ENCODE measurements at regions not wholly inside any gene's neighbourhood (a gene's known extent, or its start where the extent isn't known, plus 50 kb on each side); places are given as distances from the start of the nearest gene placed in this dataset.

GRCh38 chr6:78770765-78771164 is 96.6 kb upstream of the IRAK1BP1 start:
- no peak for TF ChIP-seq ZNF629 (tag by site-specific recombination; IDR thresholded peaks at IDR 0.05)
- no peak for TF ChIP-seq CTCF (tag by site-specific recombination; IDR thresholded peaks at IDR 0.05)
- no peak for TF ChIP-seq ZBTB26 (tag by site-specific recombination; optimal IDR thresholded peaks at IDR 0.05)
- TF ChIP-seq ZNF660 (tag by site-specific recombination; IDR thresholded peaks at IDR 0.05) = no peak
- no peak for TF ChIP-seq ZSCAN18 (tag by site-specific recombination; IDR thresholded peaks at IDR 0.05)
- no peak for TF ChIP-seq FEZF1 (tag by site-specific recombination; IDR thresholded peaks at IDR 0.05)
- TF ChIP-seq ZNF510 (tag by site-specific recombination; IDR thresholded peaks at IDR 0.05; ENCODE audit: insufficient replicate concordance) = no peak
- no peak for TF ChIP-seq HOXA7 (CRISPR knock-in tag; IDR thresholded peaks at IDR 0.05; ENCODE audit: borderline replicate concordance)
- TF ChIP-seq ZNF416 (tag by site-specific recombination; IDR thresholded peaks at IDR 0.05) = no peak
- no peak for TF ChIP-seq ELK4 (IDR thresholded peaks at IDR 0.05; ENCODE audit: borderline replicate concordance, low read depth, low read length)
- TF ChIP-seq ZNF624 (tag by site-specific recombination; IDR thresholded peaks at IDR 0.05) = no peak
- no peak for TF ChIP-seq KLF9 (tag by site-specific recombination; IDR thresholded peaks at IDR 0.05; ENCODE audit: low read depth)
- TF ChIP-seq OVOL3 (tag by site-specific recombination; IDR thresholded peaks at IDR 0.05) = no peak
- TF ChIP-seq REST (tag by site-specific recombination; IDR thresholded peaks at IDR 0.05) = no peak

All from HEK293 (cell line).